ENCODE measurements at regions not wholly inside any gene's neighbourhood (a gene's known extent, or its start where the extent isn't known, plus 50 kb on each side); places are given as distances from the start of the nearest gene placed in this dataset.
"Not testable (repeated sequence)": the region's sequence is repeated elsewhere in the genome, so short reads cannot be mapped to it uniquely, and the experiment has no call there.

DNA sequence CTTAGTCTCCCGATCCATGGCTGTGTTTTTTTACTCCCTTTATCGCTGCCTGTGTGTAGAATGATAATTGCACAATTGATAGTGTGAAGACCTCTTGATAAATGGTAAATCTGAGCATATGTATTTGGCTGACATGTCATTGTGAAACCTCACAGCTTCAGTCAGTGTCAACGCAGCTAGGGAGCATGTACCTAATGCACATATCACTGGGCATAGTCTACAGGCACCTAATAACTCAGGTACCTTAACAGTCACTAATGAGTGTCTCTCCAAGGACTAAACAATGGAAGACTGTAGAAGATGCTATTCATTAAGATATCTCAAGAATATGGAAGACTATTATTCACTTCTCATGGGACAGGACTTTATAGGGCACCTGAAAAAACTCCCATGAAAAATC is 101.0 kb upstream of the PTPN20 start:
- DNase-seq: not testable (repeated sequence)

DNA sequence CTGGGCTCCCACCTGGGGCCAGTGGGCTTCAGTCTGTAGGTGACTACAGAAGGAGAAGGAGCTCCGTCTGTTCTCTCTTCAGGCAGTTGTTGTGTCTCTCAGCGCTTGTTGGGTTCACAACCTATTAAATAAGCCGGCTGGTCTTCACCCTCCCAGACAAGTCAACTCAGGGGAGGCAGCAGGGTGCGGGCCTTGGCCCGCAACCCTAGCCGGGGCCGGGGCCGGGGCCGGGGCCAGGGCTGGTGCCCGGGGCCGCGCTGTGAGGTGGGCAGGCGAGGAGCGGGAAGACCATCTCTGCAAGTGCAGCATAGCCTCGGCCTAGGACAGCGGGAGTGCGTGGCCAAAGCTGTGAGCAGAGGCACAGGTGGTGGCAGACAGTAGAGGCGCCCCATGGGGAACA is 95.1 kb upstream of the PTPN20 start:
- not testable (repeated sequence) for DNase-seq

DNA sequence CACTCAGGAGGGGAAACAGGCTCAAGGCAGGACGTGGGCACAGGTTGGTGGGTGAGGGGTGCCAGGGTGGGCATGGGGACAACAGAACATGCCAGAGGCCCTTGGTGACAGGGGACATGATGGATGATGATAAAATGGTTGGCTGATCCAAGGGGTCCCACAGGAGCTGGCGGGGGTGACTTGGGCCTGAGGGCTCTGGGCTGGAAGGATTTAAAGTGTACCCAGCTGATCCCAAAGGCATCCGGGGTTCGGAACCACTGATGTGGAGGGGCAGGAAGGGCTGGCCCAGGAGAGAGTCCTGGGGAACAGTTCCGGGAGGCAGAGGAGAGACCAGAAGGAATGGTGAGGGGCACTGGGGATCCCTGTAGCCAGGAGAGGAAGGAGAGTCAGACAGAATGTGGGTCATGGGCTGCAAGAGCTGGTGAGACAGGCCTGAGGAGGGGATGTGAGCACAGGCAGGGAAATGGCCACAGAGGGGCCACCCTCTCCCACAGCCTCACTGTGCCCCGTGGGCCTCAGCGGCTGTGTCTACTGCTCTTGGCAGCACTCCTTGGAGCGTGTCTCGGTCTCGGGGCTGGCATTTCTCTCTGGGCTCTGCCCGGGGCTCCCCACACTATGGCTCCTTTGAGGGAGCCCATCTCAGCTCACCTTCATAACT is 70.7 kb upstream of the PTPN20 start:
- not testable (repeated sequence) for DNase-seq

DNA sequence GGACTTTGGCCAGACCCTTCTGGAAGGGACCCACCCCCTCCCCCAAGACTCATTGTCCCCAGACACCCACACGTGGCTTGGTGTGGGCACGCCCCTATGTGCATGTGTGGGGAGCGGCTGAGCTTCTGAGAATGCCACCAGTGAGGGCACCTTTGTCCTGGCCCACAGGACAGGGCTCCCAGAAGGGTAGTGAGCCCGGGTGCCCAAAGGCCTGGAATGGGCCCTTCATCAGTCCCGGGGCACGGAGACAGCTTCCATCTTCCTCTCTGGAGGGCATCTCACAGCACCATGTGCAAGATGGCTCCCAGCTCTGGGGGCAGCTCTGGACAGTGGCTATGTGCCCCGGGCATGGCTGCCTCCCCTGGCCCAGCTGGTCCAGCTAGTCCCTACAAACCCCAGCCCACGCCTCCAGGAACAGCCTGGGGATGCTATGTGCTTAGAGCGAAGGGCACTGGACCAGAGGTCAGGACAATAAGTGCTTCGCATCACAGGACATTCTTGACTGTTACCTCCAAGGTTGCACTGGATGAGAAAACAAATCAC is 70.1 kb upstream of the PTPN20 start:
- DNase-seq: not testable (repeated sequence)

DNA sequence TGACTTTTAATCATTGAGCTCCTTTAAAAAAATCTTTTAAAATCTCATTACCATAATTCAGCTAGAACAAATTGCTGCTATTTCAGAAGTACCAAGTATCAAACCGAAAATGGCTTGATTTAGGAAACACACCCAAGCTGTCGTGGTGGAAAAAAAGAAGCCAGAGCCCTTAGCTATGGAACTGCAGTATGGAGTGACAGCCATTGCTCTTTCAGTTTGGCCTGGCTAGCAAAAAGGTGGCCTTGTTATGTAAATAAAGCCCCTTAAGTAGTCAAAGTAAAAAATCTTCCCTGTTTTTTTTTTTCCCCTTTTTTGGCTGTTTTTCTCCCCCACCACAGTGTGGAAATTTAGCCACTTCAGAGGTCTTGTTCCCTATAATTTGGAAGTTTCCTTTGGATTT is 66.0 kb upstream of the PTPN20 start:
- DNase-seq: not testable (repeated sequence)

DNA sequence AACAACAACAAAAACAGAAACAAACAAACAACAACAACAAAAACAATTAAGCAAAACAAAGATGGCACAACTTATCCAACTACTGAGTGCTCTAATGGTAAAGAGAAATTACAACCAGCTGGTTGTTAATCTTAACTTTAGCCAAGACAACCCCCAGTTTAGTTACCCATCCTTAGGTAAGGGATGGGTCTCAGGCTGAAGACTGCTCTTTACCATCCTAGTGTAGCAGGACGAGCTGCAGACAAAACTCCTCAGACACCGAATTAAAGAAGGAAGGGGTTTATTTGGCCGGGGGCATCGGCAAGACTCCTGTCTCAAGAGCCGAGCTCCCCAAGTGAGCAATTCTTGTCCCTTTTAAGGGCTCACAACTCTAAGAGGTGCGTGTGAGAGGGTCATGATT is 65.6 kb upstream of the PTPN20 start:
- not testable (repeated sequence) for DNase-seq

DNA sequence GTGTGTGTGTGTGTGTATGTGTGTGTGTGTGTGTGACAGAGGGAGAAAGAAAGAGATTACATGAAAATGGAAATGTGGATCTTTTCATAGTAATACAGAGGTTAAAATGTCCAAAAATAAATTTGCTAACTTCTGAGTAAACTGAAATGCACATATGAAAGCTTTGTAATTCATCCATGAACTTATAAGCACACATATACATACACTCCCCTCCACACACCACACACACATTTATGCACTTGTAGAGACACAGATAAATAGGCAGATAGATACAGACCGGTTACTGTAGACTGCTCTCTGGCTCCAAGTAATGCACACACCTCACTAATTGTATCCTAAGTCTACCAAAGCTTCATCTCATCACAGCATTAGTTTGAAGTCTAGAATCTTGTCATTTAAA is 50.5 kb upstream of the PTPN20 start:
- not testable (repeated sequence) for DNase-seq
